ENCODE measurements at regions not wholly inside any gene's neighbourhood (a gene's known extent, or its start where the extent isn't known, plus 50 kb on each side); places are given as distances from the start of the nearest gene placed in this dataset.

DNA sequence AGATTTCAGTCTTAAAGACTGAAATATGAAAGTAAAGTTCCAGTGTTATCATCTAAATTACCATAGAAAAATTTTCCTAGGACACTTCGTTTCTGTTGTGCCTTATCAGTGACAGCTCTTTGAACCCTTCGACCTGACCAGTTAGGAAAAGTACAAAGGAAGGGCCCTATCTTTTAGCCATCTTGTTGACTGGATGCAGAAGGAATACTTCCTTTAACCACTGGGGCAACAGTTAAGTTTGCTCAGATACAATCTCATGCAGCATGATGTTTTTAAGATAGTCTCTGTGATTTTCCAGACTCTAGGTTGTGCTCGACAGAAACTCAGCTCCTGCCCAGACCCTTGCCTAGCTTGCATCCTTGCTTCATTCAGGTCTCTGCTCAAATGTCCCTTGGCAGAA, 210.5 kb upstream of the RPS6KA3 start:
- H3K79me2 ChIP-seq (ENCODE audit: insufficient read depth): no peaks in the 10 kb centered on the region
- H3K27me3 ChIP-seq (ENCODE audit: insufficient read depth): no peaks in the 10 kb centered on the region
- ChIA-PET CTCF (interaction anchor here (0.6 kb wide), 1 partner anchor 83 kb away, joined by 3 read pairs; no protein-coding TSS in a partner anchor), POLR2A (no interaction called here)
- no peaks in the 10 kb centered on the region for H4K20me1 ChIP-seq (ENCODE audit: insufficient read depth)
- no peak overlapping the region for H3K4me3 ChIP-seq (ENCODE audit: low read depth in 2 of 2, low read length in 1 of 2)
- no peaks in the 10 kb centered on the region for H3K9me3 ChIP-seq
- H3F3A ChIP-seq (replicated peaks; ENCODE audit: insufficient read depth): no peaks in the 10 kb centered on the region
- no peaks in the 10 kb centered on the region for H3K9me2 ChIP-seq
- no peak overlapping the region for H3K9ac ChIP-seq
- no peak overlapping the region for H3K27ac ChIP-seq (ENCODE audit: low read depth in 2 of 2, low read length in 1 of 2)
- H3K4me1 ChIP-seq (ENCODE audit: control insufficient read depth in 1 of 2, insufficient read depth in 2 of 2, low read depth in 1 of 2, low read length in 1 of 2): no peaks in the 10 kb centered on the region
- H3K4me2 ChIP-seq: no peak overlapping the region
- no peak for TF ChIP-seq JUND (IDR thresholded peaks at IDR 0.05)
- TF ChIP-seq, protein P1, sequence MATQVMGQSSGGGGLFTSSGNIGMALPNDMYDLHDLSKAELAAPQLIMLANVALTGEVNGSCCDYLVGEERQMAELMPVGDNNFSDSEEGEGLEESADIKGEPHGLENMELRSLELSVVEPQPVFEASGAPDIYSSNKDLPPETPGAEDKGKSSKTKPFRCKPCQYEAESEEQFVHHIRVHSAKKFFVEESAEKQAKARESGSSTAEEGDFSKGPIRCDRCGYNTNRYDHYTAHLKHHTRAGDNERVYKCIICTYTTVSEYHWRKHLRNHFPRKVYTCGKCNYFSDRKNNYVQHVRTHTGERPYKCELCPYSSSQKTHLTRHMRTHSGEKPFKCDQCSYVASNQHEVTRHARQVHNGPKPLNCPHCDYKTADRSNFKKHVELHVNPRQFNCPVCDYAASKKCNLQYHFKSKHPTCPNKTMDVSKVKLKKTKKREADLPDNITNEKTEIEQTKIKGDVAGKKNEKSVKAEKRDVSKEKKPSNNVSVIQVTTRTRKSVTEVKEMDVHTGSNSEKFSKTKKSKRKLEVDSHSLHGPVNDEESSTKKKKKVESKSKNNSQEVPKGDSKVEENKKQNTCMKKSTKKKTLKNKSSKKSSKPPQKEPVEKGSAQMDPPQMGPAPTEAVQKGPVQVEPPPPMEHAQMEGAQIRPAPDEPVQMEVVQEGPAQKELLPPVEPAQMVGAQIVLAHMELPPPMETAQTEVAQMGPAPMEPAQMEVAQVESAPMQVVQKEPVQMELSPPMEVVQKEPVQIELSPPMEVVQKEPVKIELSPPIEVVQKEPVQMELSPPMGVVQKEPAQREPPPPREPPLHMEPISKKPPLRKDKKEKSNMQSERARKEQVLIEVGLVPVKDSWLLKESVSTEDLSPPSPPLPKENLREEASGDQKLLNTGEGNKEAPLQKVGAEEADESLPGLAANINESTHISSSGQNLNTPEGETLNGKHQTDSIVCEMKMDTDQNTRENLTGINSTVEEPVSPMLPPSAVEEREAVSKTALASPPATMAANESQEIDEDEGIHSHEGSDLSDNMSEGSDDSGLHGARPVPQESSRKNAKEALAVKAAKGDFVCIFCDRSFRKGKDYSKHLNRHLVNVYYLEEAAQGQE (IDR thresholded peaks at IDR 0.05; ENCODE audit: low read depth, low read length): no peak
- no peak for TF ChIP-seq POLR2AphosphoS5 (IDR thresholded peaks at IDR 0.05; ENCODE audit: low read depth, low read length)
- TF ChIP-seq MXI1 (IDR thresholded peaks at IDR 0.05; ENCODE audit: low read depth, low read length): no peak
- no peak for TF ChIP-seq EZH2phosphoT487 (IDR thresholded peaks at IDR 0.05; ENCODE audit: borderline replicate concordance, low read depth)
- TF ChIP-seq SMC3 (IDR thresholded peaks at IDR 0.05; ENCODE audit: low read depth, low read length): no peak
- no peak for TF ChIP-seq EP300 (IDR thresholded peaks at IDR 0.05; ENCODE audit: borderline replicate concordance in 1 of 2, low read depth in 1 of 2, low read length in 1 of 2)
- TF ChIP-seq CHD2 (IDR thresholded peaks at IDR 0.05; ENCODE audit: low read length, partially characterized antibody): no peak
- TF ChIP-seq, protein P2, sequence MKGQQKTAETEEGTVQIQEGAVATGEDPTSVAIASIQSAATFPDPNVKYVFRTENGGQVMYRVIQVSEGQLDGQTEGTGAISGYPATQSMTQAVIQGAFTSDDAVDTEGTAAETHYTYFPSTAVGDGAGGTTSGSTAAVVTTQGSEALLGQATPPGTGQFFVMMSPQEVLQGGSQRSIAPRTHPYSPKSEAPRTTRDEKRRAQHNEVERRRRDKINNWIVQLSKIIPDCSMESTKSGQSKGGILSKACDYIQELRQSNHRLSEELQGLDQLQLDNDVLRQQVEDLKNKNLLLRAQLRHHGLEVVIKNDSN (IDR thresholded peaks at IDR 0.05; ENCODE audit: borderline replicate concordance, low read depth): no peak
- no peak for TF ChIP-seq RXRA (IDR thresholded peaks at IDR 0.05; ENCODE audit: borderline replicate concordance, low read depth)
- no peak for TF ChIP-seq FOXJ3 (CRISPR knock-in tag; IDR thresholded peaks at IDR 0.05)
- TF ChIP-seq, protein P3, sequence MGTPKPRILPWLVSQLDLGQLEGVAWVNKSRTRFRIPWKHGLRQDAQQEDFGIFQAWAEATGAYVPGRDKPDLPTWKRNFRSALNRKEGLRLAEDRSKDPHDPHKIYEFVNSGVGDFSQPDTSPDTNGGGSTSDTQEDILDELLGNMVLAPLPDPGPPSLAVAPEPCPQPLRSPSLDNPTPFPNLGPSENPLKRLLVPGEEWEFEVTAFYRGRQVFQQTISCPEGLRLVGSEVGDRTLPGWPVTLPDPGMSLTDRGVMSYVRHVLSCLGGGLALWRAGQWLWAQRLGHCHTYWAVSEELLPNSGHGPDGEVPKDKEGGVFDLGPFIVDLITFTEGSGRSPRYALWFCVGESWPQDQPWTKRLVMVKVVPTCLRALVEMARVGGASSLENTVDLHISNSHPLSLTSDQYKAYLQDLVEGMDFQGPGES (IDR thresholded peaks at IDR 0.05; ENCODE audit: low read depth, low read length): no peak
- no peak for TF ChIP-seq GATA2 (CRISPR knock-in tag; IDR thresholded peaks at IDR 0.05)
- no peak for TF ChIP-seq GABPA (IDR thresholded peaks at IDR 0.05; ENCODE audit: low read depth)
- no peak for TF ChIP-seq FOXM1 (IDR thresholded peaks at IDR 0.05; ENCODE audit: low read depth)
- TF ChIP-seq, protein P4, sequence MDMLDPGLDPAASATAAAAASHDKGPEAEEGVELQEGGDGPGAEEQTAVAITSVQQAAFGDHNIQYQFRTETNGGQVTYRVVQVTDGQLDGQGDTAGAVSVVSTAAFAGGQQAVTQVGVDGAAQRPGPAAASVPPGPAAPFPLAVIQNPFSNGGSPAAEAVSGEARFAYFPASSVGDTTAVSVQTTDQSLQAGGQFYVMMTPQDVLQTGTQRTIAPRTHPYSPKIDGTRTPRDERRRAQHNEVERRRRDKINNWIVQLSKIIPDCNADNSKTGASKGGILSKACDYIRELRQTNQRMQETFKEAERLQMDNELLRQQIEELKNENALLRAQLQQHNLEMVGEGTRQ (IDR thresholded peaks at IDR 0.05; ENCODE audit: borderline replicate concordance, low read depth, low read length): no peak
- TF ChIP-seq ELF1 (IDR thresholded peaks at IDR 0.05): no peak
- TF ChIP-seq, protein P5, sequence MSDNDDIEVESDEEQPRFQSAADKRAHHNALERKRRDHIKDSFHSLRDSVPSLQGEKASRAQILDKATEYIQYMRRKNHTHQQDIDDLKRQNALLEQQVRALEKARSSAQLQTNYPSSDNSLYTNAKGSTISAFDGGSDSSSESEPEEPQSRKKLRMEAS (IDR thresholded peaks at IDR 0.05; ENCODE audit: low read depth): no peak
- no peak for DNase-seq
- H3K36me3 ChIP-seq (replicated peaks in 1 of 2; ENCODE audit: control insufficient read depth in 1 of 2, insufficient read depth in 2 of 2, low read length in 1 of 2): no peaks in the 10 kb centered on the region
- H2AFZ ChIP-seq (ENCODE audit: low read depth): no peak overlapping the region
- 44% methylated on average over 3 of the region's 3 CpGs for WGBS (ENCODE audit: low lambda C conversion rate)
